SK-N-DZ (cell line): ENCODE measurements at regions not wholly inside any gene's neighbourhood (a gene's known extent, or its start where the extent isn't known, plus 50 kb on each side); places are given as distances from the start of the nearest gene placed in this dataset.
A peak's percentile ranks its signal among the peaks of the same experiment; 100 is the strongest.

Experiments used
- DNase-seq: peaks from one replicate; pipeline ENCODE4 v3.0.0-alpha.2; 2015; ENCODE audit warnings: low spot score

DNA sequence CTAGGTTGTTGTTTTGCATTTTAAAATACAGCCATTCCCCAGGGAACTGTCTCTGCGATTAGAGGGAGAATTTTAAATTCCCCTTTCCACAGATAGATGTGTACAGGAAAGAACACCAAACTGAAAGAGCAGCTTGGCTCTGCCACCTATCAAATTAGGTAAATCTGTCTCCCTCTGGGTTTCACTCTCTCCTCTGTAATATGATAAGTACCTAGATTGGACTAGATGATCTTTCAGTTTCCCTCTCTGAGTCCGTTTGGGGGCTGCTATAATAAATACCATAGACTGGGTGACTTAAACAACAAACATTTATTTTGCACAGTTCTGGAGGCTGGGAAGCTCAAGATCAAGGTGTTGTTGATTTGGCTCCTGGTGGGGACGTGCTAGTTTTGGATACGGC lies 186.0 kb downstream of the KIF20B start:
- peak; percentile 18 for DNase-seq

DNA sequence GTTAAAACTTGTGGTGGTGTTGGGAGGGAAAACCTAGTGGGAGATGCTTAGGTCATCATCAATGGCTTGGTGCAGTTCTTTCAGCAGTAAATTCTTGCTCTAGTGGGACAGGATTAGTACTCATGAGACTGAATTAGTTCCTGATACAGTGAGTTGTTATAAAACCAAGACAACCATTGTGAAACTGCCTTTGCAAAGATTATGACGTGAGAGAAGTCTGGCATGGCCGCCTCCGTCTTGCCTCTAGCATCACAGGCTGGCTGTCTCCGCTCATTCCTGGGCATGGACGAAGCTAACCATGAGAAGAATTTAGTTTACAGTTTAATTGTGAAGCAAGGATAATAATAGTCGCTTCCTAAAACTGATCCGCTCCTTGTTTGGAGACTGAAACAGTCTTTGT lies 186.4 kb downstream of the KIF20B start:
- DNase-seq: peak; percentile 6

DNA sequence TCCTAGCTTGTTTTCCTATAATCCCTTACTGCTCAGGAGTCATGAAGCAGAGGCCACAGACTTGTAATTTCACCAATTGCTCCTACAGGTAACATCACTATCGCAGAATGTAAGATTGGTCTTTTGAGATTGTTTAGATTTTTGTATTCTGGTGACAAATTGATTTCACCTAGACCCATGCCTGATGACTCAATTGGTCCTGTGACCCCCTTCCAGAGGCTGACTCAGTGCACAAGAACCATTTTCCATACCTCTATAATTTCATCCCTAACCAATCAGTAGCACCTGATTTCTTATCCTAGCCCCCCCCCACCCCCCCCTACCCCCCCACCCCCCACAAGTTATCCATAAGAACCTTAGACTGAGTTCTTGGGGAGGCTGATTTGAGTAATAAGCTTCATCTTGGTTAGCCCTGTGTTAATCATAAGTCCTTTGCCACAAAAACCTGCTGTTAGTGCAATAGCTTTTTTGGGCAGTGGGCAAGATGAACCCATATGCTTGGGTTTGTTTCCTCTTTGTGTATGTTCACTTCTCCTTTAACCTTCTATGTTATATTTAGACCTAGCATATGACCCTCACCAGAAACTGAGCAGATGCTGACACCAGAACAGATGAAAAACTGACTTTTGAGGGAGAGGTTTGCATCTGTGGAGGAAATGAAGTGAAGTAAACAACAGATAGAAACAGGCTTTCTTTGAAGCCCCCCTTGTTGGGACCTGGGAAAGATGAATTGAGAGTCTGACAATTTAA lies 187.1 kb downstream of the KIF20B start:
- no peak for DNase-seq

DNA sequence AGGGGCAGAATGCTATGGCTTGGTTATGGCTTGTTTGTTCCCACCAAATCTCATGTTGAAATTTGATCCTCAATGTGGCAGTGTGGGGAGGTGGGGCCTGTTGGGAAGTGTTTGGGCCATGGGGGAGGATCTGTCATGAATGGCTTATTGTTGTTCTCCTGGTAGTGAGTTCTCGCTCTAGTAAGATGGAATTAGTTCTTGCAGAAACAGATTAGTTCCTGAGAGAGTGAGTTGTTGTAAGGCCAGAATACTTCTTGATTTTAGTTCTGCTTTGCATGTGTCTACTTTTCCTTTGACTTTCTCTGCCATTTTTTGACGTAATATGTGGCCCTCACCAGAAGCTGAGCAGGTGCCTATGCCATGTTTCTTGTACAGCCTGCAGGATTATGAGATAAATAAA lies 188.2 kb downstream of the KIF20B start:
- no peak for DNase-seq

DNA sequence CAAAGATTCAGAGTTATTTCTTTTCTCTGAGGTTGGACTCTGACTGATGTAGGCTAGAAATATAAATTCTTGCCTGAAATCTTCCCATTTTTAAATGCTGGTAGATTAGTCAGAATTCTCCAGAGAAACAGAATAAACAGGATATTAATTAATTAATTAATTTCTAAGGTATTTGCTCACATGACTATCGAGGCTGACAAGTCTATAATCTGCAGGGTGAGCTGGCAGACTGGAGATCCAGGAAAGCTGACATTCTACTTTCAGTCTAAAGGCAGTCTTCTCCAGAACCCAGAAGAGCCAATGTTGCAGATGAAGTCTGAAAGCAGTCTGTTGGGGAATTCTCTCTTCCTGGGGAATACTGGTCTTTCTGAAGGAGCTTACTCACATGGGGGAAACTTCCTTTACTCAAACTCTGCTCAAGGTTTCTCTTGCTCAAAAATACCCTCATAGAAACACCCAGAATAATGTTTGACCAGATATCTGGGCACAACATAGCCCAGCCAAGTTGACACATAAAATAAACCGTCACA lies 189.7 kb downstream of the KIF20B start:
- DNase-seq: no peak

DNA sequence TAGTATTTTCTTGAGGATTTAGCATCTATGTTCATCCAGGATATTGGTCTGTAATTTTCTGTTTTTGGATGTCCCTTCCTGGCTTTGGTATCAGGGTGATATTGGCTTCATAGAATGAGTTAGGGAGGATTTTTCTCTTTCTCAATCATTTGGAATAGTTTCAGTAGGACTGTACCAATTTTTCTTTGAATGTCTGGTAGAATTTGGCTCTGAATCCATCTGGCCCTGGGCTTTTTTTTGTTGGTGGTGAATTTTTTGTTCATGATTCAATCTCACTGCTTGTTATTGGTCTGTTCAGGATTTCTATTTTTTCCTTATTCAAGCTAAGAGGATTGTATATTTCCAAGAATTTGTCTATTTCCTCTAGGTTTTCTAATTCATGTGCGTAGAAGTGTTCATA lies 192.7 kb downstream of the KIF20B start:
- no peak for DNase-seq

DNA sequence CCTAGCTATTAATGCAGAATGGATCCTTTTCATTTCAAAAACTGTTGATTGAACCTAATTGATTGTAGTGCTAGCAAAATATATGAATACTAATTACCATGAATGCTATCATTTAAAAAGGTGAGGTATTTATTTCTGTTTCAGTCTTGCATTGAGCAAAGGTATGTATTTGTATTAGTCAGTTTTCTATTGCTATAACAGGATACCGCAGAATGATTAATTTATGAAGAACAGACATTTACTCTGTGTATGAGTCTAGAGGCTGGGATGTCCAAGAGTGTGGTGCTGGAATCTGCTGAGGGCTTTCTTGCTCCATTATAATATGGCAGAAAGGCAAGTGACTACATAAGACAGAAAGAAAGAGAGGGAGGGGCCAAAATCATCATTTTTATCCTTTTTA lies 199.2 kb downstream of the KIF20B start:
- no peak for DNase-seq

DNA sequence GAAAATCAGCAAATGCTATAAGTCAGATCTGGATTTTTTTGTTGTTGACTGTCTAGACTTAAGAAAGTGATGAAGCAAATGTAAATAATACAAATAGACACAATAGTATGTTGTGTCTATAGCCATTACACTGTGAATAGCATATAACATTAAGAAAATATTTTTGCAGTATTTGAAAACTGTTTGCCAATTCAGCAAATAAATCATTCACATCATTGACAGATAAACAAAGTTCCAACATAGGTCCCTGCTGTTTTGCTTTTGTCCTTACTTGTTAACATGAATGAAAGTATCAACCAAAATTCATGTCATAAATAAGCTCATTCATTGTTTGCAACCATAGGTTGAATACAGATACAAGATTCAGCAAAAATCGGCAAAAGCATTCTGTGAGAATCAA lies 200.5 kb downstream of the KIF20B start:
- DNase-seq: no peak

DNA sequence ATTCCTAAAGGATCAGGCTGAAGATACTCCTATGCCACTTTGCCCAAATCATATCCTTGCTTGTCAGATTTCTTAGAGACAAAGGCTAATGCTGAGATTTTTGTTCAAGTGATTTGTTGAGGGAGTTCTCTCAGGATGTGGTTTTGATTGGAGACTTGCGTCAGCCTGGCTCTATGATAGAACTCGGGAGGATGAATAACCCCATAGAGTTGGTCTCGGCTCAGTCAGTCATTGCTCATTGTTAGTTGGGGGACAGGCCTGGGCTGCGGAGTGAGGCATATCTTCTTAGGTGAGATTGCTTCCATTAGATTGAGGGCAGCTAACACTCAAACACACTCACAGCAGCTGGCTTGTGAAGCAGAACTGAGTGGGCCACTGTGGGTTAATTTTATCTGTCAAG lies 203.4 kb downstream of the KIF20B start:
- no peak for DNase-seq

DNA sequence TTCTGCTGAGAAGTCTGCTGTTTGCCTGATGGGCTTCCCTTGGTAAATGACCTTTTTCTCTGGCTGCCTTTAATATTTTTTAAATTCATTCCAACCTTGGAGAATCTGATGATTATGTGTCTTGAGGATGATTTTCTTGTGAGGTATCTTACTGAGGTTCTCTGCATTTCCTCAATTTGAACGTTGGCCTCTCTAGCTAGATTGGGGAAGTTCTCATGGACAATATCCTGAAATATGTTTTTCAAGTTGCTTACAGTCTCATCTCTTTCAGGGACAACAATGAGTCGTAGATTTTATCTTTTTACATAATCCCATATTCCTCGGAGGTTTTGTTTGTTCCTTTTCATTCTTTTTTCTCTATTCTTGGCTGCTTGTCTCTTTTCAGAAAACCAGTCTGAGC lies 208.4 kb downstream of the KIF20B start:
- DNase-seq: no peak

DNA sequence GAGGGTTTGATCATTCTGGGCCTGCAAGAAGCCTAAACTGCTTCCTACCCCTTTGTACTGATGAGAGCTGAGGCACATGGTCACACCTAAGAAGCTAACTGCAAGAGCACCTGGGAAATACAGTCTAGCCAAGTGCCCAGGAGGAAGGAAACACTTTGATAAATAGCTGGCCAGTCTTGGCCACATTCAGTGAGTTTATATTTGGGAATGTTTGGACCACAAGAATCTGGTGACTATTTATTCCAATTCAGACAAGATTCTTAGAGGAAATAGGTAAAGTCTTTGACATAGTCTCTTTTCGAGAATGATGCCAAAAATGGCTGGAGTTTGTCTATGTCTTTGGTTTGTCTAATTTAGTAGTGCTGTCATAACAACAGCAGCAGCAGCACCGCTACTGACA lies 213.6 kb downstream of the KIF20B start:
- DNase-seq: no peak

DNA sequence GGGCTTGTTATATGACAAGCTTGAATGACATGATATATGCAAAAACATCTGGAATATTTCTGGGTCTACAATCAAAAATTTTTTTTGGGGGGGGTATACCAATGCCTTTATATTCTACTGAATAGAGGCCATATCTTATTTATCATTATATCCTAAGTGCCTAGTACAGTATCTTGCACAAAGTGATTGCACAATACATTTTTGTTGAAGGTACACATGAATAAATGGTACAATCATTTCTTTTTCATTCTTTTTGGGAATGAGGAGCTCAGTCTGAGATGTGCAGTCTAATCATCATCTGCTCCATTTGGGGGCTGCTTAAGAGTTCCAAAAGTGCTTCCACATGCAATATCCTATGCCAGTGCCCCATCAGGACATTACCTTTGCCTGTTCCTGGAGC lies 214.6 kb downstream of the KIF20B start:
- DNase-seq: no peak

DNA sequence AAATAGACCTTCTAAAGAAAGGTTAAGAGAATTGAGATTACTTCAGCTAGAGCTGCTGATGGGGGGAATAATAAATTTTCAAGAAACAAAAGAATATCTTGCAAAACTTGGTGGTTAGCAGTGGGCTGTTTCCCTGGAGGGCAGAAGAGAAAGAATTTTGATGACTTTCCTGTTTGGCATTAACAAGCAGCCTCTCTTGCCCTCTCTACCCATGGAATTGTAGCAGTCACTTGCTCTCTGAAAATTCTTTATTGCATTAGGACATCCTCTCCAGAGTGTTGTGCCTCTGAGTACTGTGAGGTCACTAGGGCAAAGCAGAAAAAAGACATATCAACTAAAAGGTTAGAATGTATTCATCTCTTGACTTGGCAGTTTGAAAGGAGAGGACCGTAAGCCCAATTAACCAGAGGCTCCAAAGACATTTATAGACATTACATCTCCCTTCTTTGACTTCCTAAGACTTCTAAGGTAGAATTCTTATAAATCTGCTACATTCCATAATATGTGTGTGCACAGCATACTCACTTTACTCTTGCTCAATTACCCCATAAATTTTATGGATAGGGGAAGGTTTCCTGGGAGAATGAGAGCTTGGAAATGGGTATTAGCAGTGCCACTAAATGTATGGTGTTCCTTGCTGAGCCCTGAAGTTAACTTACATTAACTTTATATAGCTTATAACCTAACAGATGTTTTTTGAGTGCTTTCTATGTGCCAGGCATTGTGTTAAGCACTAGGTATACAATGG lies 215.3 kb downstream of the KIF20B start:
- DNase-seq: no peak

DNA sequence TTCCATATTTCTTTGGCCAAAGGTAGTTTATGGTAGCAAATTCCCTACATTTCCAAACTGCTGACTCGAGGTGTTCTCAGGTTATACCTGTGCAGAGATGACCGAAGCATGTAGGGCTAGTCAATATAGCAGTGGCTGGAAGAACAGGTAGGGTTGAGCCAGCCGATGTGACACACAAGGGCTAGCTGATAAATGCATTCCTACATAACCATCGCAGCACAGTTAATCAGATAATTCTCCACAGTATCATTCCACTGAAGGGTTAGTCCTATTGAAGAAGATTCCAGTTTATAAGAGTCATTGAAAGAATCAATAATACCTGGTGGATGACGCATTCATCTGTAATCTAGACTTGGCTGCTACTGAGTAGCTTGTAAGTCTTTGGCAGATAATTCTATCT lies 220.0 kb downstream of the KIF20B start:
- DNase-seq: no peak

DNA sequence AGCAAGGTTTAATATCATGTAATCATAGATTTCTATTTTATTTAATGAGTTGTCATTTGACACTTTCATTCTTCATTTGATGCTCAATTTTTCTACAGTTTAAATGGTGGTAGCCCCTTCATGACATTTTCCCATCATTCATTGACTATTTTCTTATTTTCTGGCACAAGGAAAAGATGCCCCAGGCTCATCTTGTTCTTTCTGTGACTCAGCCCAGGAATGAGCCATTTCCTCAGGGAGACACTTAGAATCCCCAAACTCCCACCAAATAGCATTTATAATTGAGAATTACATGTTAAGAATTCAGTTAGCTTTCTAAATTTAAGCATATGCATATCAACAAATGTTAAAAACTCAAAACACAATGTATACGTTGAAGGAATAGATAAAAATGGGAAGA lies 222.3 kb downstream of the KIF20B start:
- no peak for DNase-seq

DNA sequence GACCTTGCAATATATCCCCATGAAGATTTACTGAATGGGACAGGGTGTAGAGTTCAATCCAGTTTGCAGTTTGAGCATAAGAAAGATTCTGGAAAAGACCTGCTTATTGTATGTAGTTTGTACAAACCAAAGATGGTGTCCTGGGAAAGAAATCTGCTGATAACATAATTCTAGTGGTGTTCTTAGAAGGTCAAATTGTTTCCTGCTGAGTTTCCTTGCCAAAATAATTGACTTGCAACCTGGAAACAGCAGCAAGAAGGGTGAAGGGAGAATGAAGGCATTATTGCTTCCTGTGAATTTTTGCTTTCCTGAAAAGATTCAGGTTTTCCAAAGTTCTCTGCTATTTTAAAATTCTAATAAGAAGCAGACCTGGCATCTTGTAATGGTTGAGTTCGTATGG lies 222.9 kb downstream of the KIF20B start:
- DNase-seq: no peak

DNA sequence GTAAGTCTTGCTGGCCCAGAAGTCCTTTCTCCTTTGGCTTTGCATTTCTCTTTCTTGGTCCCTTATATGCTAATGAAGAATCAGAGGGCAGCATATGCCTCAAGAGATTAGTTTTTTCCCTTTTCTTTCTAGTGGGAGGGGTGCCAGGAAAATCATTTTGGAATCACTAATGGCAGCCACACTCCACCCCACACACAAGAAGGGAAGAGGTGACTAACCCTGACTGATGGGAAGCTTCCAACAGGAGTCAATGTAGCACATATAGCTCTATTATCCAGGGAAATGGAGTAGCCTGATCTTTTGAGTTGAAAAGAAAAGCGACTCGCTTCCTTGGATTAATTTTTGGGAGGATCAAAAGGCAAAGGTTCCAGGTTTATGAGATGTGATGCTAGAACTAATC lies 225.3 kb downstream of the KIF20B start:
- no peak for DNase-seq

DNA sequence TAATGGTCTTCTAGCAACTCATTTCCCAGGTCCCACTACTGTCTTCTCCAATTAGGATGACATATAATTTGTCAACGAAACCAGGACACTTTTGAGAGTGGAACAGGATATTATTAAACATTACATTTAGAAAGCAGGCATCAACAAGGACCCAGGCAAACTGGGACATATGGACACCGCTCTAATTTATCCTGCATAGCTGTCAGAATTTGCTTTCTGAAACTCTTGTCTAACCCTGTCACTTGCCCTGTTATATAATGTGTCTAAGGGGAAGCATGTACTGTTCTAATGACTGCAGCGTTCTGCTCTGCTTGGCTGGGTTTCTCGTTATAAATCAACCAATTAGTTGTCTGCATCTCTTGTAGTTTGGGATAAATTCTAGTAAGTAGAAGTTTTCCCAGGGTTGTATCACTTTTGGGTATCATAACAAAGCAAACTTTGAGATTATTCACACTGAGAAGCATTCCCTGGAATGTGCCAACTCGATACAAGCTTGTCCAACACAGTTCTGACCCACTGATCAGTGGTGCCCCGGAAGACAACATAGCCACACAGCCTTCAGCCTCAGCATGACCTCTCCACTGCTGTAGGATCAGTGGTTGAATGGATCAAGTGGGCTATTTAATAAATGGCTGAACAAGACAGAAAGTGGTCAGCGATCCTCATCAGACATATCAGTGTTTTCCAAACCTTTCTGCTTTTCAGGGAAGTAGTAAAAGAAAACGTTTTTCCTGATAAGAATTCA lies 228.1 kb downstream of the KIF20B start:
- no peak for DNase-seq

DNA sequence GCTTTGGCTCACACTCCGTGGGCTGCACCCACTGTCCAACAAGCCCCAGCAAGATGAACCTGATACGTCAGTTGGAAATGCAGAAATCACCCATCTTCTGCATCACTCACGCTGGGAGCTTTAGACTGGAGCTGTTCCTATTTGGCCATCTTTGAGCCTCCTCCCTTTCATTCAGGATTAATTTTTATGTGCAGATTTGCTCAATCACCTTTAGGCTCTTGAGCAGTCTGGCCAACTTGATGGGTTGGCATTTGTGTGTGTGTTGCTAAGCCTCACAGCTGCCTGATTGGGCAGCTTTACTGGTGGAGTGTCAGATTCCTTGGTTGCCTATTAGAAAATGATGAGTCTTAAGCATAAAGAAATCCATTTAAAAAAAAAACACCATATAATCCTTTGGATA lies 236.1 kb downstream of the KIF20B start:
- DNase-seq: no peak

DNA sequence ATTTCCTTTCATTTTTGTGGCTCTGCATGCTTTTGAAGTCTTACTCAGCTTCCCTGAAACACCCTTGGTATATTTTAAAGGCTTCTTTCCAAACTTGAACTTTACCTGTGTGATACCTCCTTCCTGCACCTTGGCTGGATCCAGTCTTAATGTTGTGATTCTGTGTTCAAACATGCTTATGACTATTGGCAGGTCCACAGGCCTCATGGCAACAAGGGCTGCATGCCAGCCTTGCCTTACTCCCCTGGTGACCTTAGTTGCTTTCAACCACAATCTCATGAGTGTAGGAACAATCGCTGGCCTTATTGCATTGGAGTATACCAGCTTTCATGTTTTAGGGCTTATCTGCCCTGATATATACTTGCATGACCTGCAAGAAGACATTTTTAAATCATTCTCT lies 238.7 kb downstream of the KIF20B start:
- no peak for DNase-seq

DNA sequence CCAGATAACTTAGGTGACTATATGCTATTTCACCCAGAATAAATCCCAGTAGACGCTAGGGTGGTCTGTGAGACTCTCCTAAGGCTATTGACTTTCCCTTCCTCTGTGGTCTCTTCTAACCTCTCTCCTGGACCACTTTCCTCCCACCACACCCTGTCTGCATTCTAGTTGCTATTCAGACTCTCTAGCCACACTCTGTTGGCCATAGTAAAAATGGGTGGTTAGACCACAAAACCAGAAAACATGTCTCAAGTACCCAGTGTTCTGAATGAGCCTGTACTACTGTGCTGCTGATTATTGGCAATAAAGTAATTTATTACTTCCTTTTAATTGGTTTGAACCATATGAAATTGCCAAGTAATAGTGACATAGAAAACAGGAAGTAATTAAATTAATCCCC lies 240.8 kb downstream of the KIF20B start:
- no peak for DNase-seq

DNA sequence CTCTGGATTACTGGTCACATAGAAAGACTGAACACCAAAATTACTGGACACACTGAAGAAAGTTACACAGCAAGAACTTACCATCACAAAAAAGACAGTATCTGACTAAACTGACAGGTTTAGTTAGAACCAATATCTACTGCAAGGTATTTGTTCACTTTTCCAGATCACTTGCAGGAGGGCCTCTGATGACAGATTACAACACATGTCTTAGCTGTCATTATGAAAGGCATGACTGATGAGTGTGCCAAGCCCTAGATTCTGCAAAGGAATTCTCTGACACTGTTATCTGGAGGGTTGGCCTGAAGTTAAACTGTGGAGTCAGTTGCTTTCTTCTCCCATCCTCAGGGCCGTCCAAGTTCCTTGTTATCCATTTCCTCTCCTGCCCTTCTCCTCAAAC lies 242.7 kb downstream of the KIF20B start:
- DNase-seq: no peak

DNA sequence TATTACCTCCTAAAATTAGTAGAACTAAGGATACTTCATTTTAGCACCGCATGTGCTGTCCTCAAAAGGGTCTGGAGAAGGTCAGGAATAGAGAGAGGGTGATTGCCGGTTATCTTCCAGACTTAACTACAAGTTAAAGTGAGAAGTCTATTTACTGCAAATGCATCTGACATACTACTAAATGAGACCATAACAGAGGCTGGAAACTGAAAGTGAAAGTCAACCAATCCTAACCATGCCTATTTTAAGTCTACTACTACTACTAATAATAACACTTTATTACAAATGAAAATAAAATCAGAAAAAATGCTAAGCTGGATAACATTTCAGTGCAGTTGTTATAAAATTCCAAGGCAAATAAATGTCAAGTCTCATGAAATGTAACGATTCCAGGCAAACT lies 244.7 kb downstream of the KIF20B start:
- no peak for DNase-seq
